Fibroblast of lung (primary cell): ENCODE measurements at regions not wholly inside any gene's neighbourhood (a gene's known extent, or its start where the extent isn't known, plus 50 kb on each side); places are given as distances from the start of the nearest gene placed in this dataset.

Experiments used
- CTCF ChIP-seq, 2 donors: IDR thresholded peaks in 1 of 2; conservative IDR thresholded peaks in 1 of 2; 1 replicate in 1 of 2; 2 replicates in 1 of 2; pipeline ENCODE4 v1.5.1; 2011 to 2012; ENCODE audit warnings: low read length in 2 of 2, control low read depth in 1 of 2, inconsistent platforms in 1 of 2, low read depth in 1 of 2, mild to moderate bottlenecking in 1 of 2
- EZH2 ChIP-seq: IDR thresholded peaks from 2 replicates; pipeline ENCODE4 v1.5.1; 2012; ENCODE audit warnings: low read length, control low read depth, mild to moderate bottlenecking; ENCODE audit errors: missing control alignments

- TF ChIP-seq CTCF (conservative IDR thresholded peaks at IDR 0.05 in 1 of 2, IDR thresholded peaks at IDR 0.05 in 1 of 2; ENCODE audit: low read depth in 1 of 2, low read length in 2 of 2): no peak
- no peak for TF ChIP-seq EZH2
Measured at GRCh38 chr7:93811198-93811597, 79.4 kb downstream of the TFPI2 start.
